Thyroid gland (tissue), 4 donors: ENCODE measurements at regions not wholly inside any gene's neighbourhood (a gene's known extent, or its start where the extent isn't known, plus 50 kb on each side); places are given as distances from the start of the nearest gene placed in this dataset.

Experiments
- DNase-seq, 2 donors: peaks; one replicate each; pipeline ENCODE4 v3.0.0-alpha.2; 2019
- H3K27ac ChIP-seq, 3 donors: fragments of 200-600 bp; sonication (generic); 1 replicate in 2 of 3; 2 replicates in 1 of 3; pipeline ENCODE4 v1.5.1; 2016 to 2019; ENCODE audit warnings: mild to moderate bottlenecking in 1 of 3, moderate library complexity in 1 of 3
- H3K27me3 ChIP-seq: fragments of 200-600 bp; sonication (generic); one replicate; pipeline ENCODE4 v1.5.1; 2019
- H3K36me3 ChIP-seq, 2 donors: fragments of 200-600 bp; sonication (generic); one replicate each; pipeline ENCODE4 v1.5.1; 2016 to 2019
- H3K4me1 ChIP-seq, 2 donors: fragments of 200-600 bp; sonication (generic); one replicate each; pipeline ENCODE4 v1.5.1; 2017 to 2019
- H3K4me3 ChIP-seq, 3 donors: fragments of 200-600 bp; sonication (generic); replicated peaks in 1 of 3; 1 replicate in 2 of 3; 2 replicates in 1 of 3; pipeline ENCODE4 v1.5.1; 2016; ENCODE audit warnings: mild to moderate bottlenecking in 1 of 3
- H3K9me3 ChIP-seq: fragments of 200-600 bp; sonication (generic); one replicate; pipeline ENCODE4 v1.5.1; 2017
- POLR2A ChIP-seq, 2 donors: fragments of 450-650 bp; IDR thresholded peaks; one replicate each; pipeline ENCODE4 v1.6.1; 2017; ENCODE audit warnings: antibody characterized with exemption in 2 of 2, mild to moderate bottlenecking in 2 of 2, moderate library complexity in 1 of 2
- WGBS, 2 donors: methylation state at CpG; one replicate each; pipeline ENCODE4 v1.1.5; 2017; 5-methylcytosine and 5-hydroxymethylcytosine counted together
- intact Hi-C: fragments of 100-400 bp; cut with DNase I; formaldehyde crosslinking; loops from one replicate; pipeline ENCODE4 v1.15.1; 2023
- TF ChIP-seq, protein P1 (sequence below), 6 experiments: fragments of 200-600 bp in 3 of 6; fragments of 450-650 bp in 3 of 6; sonication (generic) in 3 of 6; IDR thresholded peaks; one replicate each; pipeline ENCODE4 v1.5.1; 2016 to 2019; ENCODE audit warnings: antibody characterized with exemption in 6 of 6, mild to moderate bottlenecking in 2 of 6, inconsistent platforms in 1 of 6, moderate library complexity in 1 of 6

DNA sequence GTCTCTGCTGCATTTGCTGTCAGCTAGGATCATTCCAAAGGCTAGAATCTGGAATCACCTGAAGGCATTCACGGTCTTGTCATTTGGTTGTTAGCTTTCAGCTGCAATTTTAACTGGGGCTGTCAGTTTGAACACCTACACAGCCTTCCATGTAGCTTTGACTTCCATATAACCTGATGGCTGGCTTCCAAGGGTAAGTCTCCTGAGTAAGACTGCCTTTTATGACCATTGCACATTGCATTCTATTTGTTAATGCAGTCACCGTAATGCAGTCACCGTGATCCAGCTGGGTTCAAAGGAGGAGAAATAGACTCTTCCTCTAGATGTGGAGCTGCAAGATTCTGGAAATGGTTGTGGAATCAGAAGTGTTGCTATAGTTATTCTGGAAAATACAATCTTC is 1284.2 kb downstream of the ADGRL3 start:
- intact Hi-C loops = no loop called here
- Histone ChIP-seq H3K4me3 (no peak overlapping the region), H3K4me1 (no peaks in the 10 kb centered on the region), H3K27ac (no peak overlapping the region), H3K9me3 (no peaks in the 10 kb centered on the region), H3K36me3 (no peaks in the 10 kb centered on the region), H3K27me3 (no peaks in the 10 kb centered on the region)
- 92 to 94% methylated on average over 3 of the region's 3 CpGs for WGBS, 2 donors
- DNase-seq = no peak
- TF ChIP-seq, protein P1, sequence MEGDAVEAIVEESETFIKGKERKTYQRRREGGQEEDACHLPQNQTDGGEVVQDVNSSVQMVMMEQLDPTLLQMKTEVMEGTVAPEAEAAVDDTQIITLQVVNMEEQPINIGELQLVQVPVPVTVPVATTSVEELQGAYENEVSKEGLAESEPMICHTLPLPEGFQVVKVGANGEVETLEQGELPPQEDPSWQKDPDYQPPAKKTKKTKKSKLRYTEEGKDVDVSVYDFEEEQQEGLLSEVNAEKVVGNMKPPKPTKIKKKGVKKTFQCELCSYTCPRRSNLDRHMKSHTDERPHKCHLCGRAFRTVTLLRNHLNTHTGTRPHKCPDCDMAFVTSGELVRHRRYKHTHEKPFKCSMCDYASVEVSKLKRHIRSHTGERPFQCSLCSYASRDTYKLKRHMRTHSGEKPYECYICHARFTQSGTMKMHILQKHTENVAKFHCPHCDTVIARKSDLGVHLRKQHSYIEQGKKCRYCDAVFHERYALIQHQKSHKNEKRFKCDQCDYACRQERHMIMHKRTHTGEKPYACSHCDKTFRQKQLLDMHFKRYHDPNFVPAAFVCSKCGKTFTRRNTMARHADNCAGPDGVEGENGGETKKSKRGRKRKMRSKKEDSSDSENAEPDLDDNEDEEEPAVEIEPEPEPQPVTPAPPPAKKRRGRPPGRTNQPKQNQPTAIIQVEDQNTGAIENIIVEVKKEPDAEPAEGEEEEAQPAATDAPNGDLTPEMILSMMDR (IDR thresholded peaks at IDR 0.05) = no peak
- TF ChIP-seq POLR2A (IDR thresholded peaks at IDR 0.05) = no peak

DNA sequence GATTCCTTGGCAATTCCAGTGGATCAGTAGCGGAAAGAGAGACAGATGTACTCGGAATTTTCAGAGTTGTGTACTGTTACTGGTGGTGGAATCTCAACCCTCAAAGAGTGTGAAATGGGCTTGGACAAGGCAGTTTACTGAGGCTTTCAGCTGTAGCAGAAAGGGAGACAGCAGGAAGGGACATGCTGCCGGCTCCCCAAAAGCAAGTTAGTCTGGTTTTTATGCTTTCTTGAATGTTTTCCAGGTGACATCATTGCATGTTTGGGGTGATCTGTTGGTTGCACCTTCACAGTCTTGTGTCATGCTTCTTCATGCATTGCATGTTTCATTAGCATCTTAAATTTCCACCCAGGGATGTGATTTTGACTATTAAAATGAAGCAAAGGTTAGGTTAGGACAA is 1282.2 kb downstream of the ADGRL3 start:
- no peaks in the 10 kb centered on the region for H3K36me3 ChIP-seq
- 76 to 81% methylated on average over 3 of the region's 3 CpGs for WGBS, 2 donors
- H3K9me3 ChIP-seq = no peaks in the 10 kb centered on the region
- intact Hi-C loops = no loop called here
- H3K27me3 ChIP-seq = no peaks in the 10 kb centered on the region
- TF ChIP-seq, protein P1 (IDR thresholded peaks at IDR 0.05) = no peak
- TF ChIP-seq POLR2A (IDR thresholded peaks at IDR 0.05) = no peak
- H3K4me1 ChIP-seq = no peaks in the 10 kb centered on the region
- H3K27ac ChIP-seq = no peak overlapping the region
- no peak overlapping the region for H3K4me3 ChIP-seq
- no peak for DNase-seq

GRCh38 chr4:62475596-62475995 is 1275.5 kb downstream of the ADGRL3 start:
- Histone ChIP-seq H3K4me1 (no peaks in the 10 kb centered on the region), H3K27me3 (no peaks in the 10 kb centered on the region), H3K9me3 (no peaks in the 10 kb centered on the region), H3K4me3 (no peak overlapping the region), H3K27ac (no peak overlapping the region), H3K36me3 (no peaks in the 10 kb centered on the region)
- DNase-seq = no peak
- no peak for TF ChIP-seq POLR2A (IDR thresholded peaks at IDR 0.05)
- TF ChIP-seq, protein P1 (IDR thresholded peaks at IDR 0.05) = no peak
- intact Hi-C loops = no loop called here
- WGBS, 2 donors = 42 to 43% methylated on average over 2 of the region's 2 CpGs

DNA sequence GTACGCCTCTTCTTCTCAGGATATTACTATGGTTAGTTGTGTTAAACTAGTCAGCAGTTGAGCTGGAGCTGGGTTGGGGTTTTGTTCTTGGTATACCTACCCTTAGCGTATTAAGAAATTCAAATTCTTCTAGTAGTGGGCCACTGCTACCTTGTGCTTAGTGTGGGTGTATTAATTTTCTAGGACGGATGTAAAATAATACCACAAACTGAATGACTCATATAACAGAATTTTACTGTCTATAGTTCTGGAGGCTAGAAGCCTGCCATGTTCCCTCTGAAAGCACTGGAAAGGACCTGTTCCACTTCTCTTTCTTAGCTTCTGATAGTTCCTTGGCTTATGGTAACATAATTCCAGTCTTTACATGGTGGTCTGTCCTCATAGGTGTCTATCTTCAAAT is 1274.7 kb downstream of the ADGRL3 start:
- Histone ChIP-seq H3K4me1 (no peaks in the 10 kb centered on the region), H3K4me3 (no peak overlapping the region), H3K36me3 (no peaks in the 10 kb centered on the region), H3K9me3 (no peaks in the 10 kb centered on the region), H3K27ac (no peak overlapping the region), H3K27me3 (no peaks in the 10 kb centered on the region)
- no peak for TF ChIP-seq POLR2A (IDR thresholded peaks at IDR 0.05)
- TF ChIP-seq, protein P1 (IDR thresholded peaks at IDR 0.05) = no peak
- WGBS, 2 donors = 89 to 95% methylated on average over 3 of the region's 3 CpGs
- DNase-seq = no peak
- intact Hi-C loops = no loop called here

DNA sequence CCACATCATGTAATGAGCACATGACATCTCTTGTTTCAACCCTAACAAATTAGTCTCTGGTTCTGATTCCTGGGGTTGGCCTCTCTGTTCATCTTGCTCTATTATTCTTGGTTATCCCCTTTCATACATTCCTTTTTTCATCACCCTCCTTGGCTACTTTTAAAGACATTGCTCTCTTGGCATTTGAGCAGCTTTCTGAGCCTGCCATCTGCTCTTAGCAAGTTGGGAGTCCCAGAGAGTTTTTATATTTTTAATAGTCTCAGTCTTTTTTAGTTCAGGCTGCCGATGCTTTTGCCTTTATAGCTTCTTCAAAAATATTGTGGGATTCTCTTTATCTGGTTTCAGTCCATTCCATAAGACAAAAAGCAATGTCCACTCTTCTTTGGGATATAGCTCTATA is 1270.9 kb downstream of the ADGRL3 start:
- 77 to 92% methylated on average over 1 of the region's 1 CpG for WGBS, 2 donors
- intact Hi-C loops = no loop called here
- no peak overlapping the region for H3K4me3 ChIP-seq
- TF ChIP-seq POLR2A (IDR thresholded peaks at IDR 0.05) = no peak
- TF ChIP-seq, protein P1 (IDR thresholded peaks at IDR 0.05) = no peak
- H3K36me3 ChIP-seq = no peaks in the 10 kb centered on the region
- H3K27ac ChIP-seq = no peak overlapping the region
- H3K27me3 ChIP-seq = no peaks in the 10 kb centered on the region
- H3K4me1 ChIP-seq = no peaks in the 10 kb centered on the region
- DNase-seq = no peak
- no peaks in the 10 kb centered on the region for H3K9me3 ChIP-seq
